ENCODE measurements at regions not wholly inside any gene's neighbourhood (a gene's known extent, or its start where the extent isn't known, plus 50 kb on each side); places are given as distances from the start of the nearest gene placed in this dataset.
"Not testable (repeated sequence)": the region's sequence is repeated elsewhere in the genome, so short reads cannot be mapped to it uniquely, and the experiment has no call there.

- TF ChIP-seq CTCF (IDR thresholded peaks at IDR 0.05; ENCODE audit: low read length, missing control alignments), result no peak
- H3K4me3 ChIP-seq (replicated peaks; ENCODE audit: low read depth, low read length), result no peak overlapping the region
- no peak for DNase-seq (ENCODE audit: low read depth)
Measured at GRCh38 chr10:56123247-56123646, 237.8 kb downstream of the ZWINT start.

- no peak for DNase-seq (ENCODE audit: low read depth)
- no peak overlapping the region for H3K4me3 ChIP-seq (replicated peaks; ENCODE audit: low read depth, low read length)
- TF ChIP-seq CTCF (IDR thresholded peaks at IDR 0.05; ENCODE audit: low read length, missing control alignments), result no peak
Measured at GRCh38 chr10:56116684-56117083, 244.4 kb downstream of the ZWINT start.

GRCh38 chr10:56109454-56109853, 251.6 kb downstream of the ZWINT start:
- DNase-seq (ENCODE audit: low read depth), result no peak
- no peak for TF ChIP-seq CTCF (IDR thresholded peaks at IDR 0.05; ENCODE audit: low read length, missing control alignments)
- no peak overlapping the region for H3K4me3 ChIP-seq (replicated peaks; ENCODE audit: low read depth, low read length)

GRCh38 chr10:56104923-56105322, 256.1 kb downstream of the ZWINT start:
- DNase-seq (ENCODE audit: low read depth), result no peak
- TF ChIP-seq CTCF (IDR thresholded peaks at IDR 0.05; ENCODE audit: low read length, missing control alignments), result no peak
- H3K4me3 ChIP-seq (replicated peaks; ENCODE audit: low read depth, low read length), result no peak overlapping the region

GRCh38 chr10:56104487-56104886, 256.6 kb downstream of the ZWINT start:
- DNase-seq (ENCODE audit: low read depth), result no peak
- H3K4me3 ChIP-seq (replicated peaks; ENCODE audit: low read depth, low read length), result no peak overlapping the region
- TF ChIP-seq CTCF (IDR thresholded peaks at IDR 0.05; ENCODE audit: low read length, missing control alignments), result no peak

- TF ChIP-seq CTCF (IDR thresholded peaks at IDR 0.05; ENCODE audit: low read length, missing control alignments), result no peak
- no peak overlapping the region for H3K4me3 ChIP-seq (replicated peaks; ENCODE audit: low read depth, low read length)
- no peak for DNase-seq (ENCODE audit: low read depth)
Measured at GRCh38 chr10:56096226-56096517, 264.9 kb downstream of the ZWINT start.

GRCh38 chr10:56095506-56096225, 265.4 kb downstream of the ZWINT start:
- no peak for DNase-seq (ENCODE audit: low read depth)
- no peak overlapping the region for H3K4me3 ChIP-seq (replicated peaks; ENCODE audit: low read depth, low read length)
- no peak for TF ChIP-seq CTCF (IDR thresholded peaks at IDR 0.05; ENCODE audit: low read length, missing control alignments)

GRCh38 chr10:56093645-56094044, 267.4 kb downstream of the ZWINT start:
- not testable (repeated sequence) for DNase-seq (ENCODE audit: low read depth); H3K4me3 ChIP-seq (replicated peaks; ENCODE audit: low read depth, low read length)

Data from fibroblast of pulmonary artery (primary cell).